BE2C (cell line): ENCODE measurements at regions not wholly inside any gene's neighbourhood (a gene's known extent, or its start where the extent isn't known, plus 50 kb on each side); places are given as distances from the start of the nearest gene placed in this dataset.

ENCODE experiments used
- DNase-seq: peaks from one replicate; pipeline ENCODE4 v3.0.0-alpha.2; 2020
- H3K27me3 ChIP-seq: fragments of 250-450 bp; sonication (Bioruptor Pico); 2 replicates; pipeline ENCODE4 v1.5.1; 2020; ENCODE audit warnings: mild to moderate bottlenecking
- H3K36me3 ChIP-seq: fragments of 250-450 bp; sonication (Bioruptor Pico); 2 replicates; pipeline ENCODE4 v1.5.1; 2020; ENCODE audit warnings: mild to moderate bottlenecking
- H3K4me1 ChIP-seq: fragments of 250-450 bp; sonication (Bioruptor Pico); 2 replicates; pipeline ENCODE4 v1.5.1; 2020
- H3K4me3 ChIP-seq: 2 replicates; pipeline ENCODE4 v1.5.1; 2011; ENCODE audit warnings: low read depth, low read length
- H3K9me3 ChIP-seq: fragments of 250-450 bp; sonication (Bioruptor Pico); 2 replicates; pipeline ENCODE4 v1.5.1; 2020
- TF ChIP-seq, protein P1 (sequence below): IDR thresholded peaks from 2 replicates; pipeline ENCODE4 v1.5.1; 2012; ENCODE audit warnings: mild to moderate bottlenecking, low read depth, low read length

GRCh38 chr13:90385781-90386489 is 961.6 kb upstream of the MIR17HG start:
- no peaks in the 10 kb centered on the region for H3K9me3 ChIP-seq
- no peaks in the 10 kb centered on the region for H3K27me3 ChIP-seq
- DNase-seq, result no peak
- TF ChIP-seq, protein P1, sequence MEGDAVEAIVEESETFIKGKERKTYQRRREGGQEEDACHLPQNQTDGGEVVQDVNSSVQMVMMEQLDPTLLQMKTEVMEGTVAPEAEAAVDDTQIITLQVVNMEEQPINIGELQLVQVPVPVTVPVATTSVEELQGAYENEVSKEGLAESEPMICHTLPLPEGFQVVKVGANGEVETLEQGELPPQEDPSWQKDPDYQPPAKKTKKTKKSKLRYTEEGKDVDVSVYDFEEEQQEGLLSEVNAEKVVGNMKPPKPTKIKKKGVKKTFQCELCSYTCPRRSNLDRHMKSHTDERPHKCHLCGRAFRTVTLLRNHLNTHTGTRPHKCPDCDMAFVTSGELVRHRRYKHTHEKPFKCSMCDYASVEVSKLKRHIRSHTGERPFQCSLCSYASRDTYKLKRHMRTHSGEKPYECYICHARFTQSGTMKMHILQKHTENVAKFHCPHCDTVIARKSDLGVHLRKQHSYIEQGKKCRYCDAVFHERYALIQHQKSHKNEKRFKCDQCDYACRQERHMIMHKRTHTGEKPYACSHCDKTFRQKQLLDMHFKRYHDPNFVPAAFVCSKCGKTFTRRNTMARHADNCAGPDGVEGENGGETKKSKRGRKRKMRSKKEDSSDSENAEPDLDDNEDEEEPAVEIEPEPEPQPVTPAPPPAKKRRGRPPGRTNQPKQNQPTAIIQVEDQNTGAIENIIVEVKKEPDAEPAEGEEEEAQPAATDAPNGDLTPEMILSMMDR, result no peak
- H3K4me1 ChIP-seq, result peaks cover 5% of the 10 kb centered on the region; the same call in 1 of the 2 replicates
- no peaks in the 10 kb centered on the region for H3K36me3 ChIP-seq
- H3K4me3 ChIP-seq, result no peak overlapping the region

DNA sequence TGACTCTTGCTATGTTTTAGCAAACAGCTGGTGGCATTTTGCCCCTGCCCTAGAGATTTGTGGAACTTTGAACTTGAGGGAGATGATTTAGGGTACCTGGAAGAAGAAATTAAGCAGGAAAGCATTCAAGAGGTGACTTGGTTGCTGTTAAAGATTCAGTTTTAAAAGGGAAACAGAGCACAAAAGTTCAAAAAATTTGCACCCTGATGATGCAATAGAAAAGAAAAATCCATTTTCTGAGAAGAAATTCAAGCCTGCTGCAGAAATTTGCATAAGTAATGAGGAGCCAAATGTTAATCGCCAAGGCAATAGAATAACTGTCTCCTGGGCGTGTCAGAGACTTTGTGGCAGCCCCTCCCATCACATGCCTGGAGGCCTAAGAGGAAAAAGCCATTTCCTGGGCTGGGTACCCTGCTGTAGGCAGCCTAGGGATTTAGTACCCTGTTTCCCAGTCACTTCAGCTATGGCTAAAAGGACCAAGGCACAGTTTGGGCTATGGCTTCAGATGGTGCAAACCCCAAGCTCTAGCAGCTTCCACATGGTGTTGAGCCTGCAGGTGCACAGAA is 958.5 kb upstream of the MIR17HG start:
- TF ChIP-seq, protein P1, result no peak
- peaks cover 5% of the 10 kb centered on the region; the same call in 1 of the 2 replicates for H3K4me1 ChIP-seq
- no peaks in the 10 kb centered on the region for H3K36me3 ChIP-seq
- H3K9me3 ChIP-seq, result no peaks in the 10 kb centered on the region
- no peaks in the 10 kb centered on the region for H3K27me3 ChIP-seq
- H3K4me3 ChIP-seq, result no peak overlapping the region
- no peak for DNase-seq

GRCh38 chr13:90389537-90389936 is 958.0 kb upstream of the MIR17HG start:
- no peak for DNase-seq
- Histone ChIP-seq H3K4me3 (no peak overlapping the region), H3K27me3 (no peaks in the 10 kb centered on the region), H3K9me3 (no peaks in the 10 kb centered on the region), H3K36me3 (no peaks in the 10 kb centered on the region), H3K4me1 (peaks cover 5% of the 10 kb centered on the region; the same call in 1 of the 2 replicates)
- TF ChIP-seq, protein P1, result no peak

GRCh38 chr13:90393408-90393807 is 954.1 kb upstream of the MIR17HG start:
- no peaks in the 10 kb centered on the region for H3K4me1 ChIP-seq
- H3K27me3 ChIP-seq, result no peaks in the 10 kb centered on the region
- no peak for DNase-seq
- no peaks in the 10 kb centered on the region for H3K9me3 ChIP-seq
- no peaks in the 10 kb centered on the region for H3K36me3 ChIP-seq
- TF ChIP-seq, protein P1, result no peak
- H3K4me3 ChIP-seq, result no peak overlapping the region

DNA sequence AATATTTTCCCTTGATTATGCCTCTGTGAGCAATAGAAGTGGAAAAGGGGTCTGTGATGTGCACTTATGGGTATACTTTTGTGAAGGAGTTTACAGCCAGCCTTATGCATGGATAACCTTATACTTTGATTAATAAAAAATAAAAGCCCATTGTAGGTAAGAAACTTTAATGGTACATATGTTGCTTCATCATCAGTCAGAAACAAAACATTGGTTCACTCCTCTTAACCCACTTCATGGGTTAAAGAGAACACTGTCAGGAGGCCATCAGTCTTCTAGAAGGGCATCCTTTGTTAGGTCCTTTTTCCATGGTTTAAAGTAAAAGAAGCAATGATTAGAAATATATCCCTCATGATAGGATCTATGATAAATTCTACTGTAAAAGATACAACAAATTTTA is 952.1 kb upstream of the MIR17HG start:
- no peaks in the 10 kb centered on the region for H3K4me1 ChIP-seq
- no peaks in the 10 kb centered on the region for H3K27me3 ChIP-seq
- no peak overlapping the region for H3K4me3 ChIP-seq
- TF ChIP-seq, protein P1, result no peak
- no peaks in the 10 kb centered on the region for H3K36me3 ChIP-seq
- no peaks in the 10 kb centered on the region for H3K9me3 ChIP-seq
- DNase-seq, result no peak

DNA sequence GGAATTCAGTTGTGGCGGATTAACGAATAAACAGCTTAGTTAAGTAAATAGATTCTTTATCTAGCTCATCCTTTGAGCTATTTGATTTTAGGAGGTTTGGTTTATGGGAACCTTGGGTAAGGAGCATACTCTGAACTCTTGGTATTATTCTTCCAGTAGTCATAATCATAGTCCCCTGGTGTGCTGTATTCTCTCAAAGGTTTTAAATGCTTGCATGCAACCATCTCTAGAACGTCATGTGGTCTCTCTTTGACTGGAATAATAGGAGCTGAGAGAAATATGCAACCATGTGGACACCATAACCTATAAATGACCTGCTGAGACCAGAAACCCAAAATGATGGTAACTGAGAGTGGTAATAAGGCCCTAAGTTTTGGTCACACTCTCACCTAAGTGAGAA is 951.6 kb upstream of the MIR17HG start:
- H3K27me3 ChIP-seq, result no peaks in the 10 kb centered on the region
- H3K4me1 ChIP-seq, result no peaks in the 10 kb centered on the region
- no peak overlapping the region for H3K4me3 ChIP-seq
- no peaks in the 10 kb centered on the region for H3K9me3 ChIP-seq
- no peak for DNase-seq
- TF ChIP-seq, protein P1, result no peak
- H3K36me3 ChIP-seq, result no peaks in the 10 kb centered on the region
